ENCODE measurements at regions not wholly inside any gene's neighbourhood (a gene's known extent, or its start where the extent isn't known, plus 50 kb on each side); places are given as distances from the start of the nearest gene placed in this dataset.
"Not testable (repeated sequence)": the region's sequence is repeated elsewhere in the genome, so short reads cannot be mapped to it uniquely, and the experiment has no call there.

DNA sequence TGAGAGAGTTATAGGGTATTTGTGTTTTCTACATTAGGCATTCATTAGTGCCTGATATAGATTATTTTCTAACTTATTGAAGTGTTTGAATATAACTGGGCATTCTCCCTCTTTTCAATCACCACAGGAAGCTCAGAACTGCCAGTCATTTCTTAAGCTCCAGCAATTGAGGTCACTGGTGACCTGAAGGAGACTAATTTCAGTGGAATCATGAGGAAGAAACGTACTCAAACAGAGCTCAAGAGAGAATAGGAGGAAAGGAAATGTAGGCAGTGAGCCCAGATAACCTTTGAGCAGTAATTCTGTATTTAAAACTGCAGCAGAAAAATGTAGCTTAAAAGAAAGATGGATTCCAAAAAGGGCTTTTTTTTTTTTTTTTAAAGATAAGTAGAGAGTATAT is 1035.5 kb downstream of the SOCS6 start:
- Histone ChIP-seq H3K4me3 (ENCODE audit: control insufficient read depth in 1 of 7, extremely low read depth in 1 of 7, insufficient read depth in 4 of 7, low read depth in 2 of 7, low read length in 6 of 7) (no peak overlapping the region), H3K9me3 (ENCODE audit: control extremely low read depth in 1 of 5, control insufficient read depth in 4 of 5, insufficient read depth in 2 of 5, low read depth in 1 of 5, low read length in 4 of 5) (no peaks in the 10 kb centered on the region), H3K4me1 (ENCODE audit: control extremely low read depth in 1 of 4, control insufficient read depth in 4 of 4, insufficient read depth in 4 of 4, low read length in 3 of 4) (no peaks in the 10 kb centered on the region), H3K36me3 (ENCODE audit: control insufficient read depth in 4 of 4, insufficient read depth in 4 of 4, low read length in 3 of 4) (no peaks in the 10 kb centered on the region), H3K27me3 (replicated peaks in 2 of 5; ENCODE audit: control insufficient read depth in 4 of 5, insufficient read depth in 5 of 5, low read length in 4 of 5) (no peaks in the 10 kb centered on the region), H3K27ac (ENCODE audit: insufficient read depth in 1 of 2, low read depth in 1 of 2, low read length in 2 of 2, poor library complexity in 1 of 2, severe bottlenecking in 2 of 2) (no peak overlapping the region)
- POLR2A ChIA-PET: no interaction called here
- no peak for DNase-seq
- 67% methylated on average over 1 of the region's 1 CpG for WGBS (ENCODE audit: insufficient coverage)
- CTCF ChIA-PET: no interaction called here

- Histone ChIP-seq H3K36me3 (ENCODE audit: control insufficient read depth in 4 of 4, insufficient read depth in 4 of 4, low read length in 3 of 4) (no peaks in the 10 kb centered on the region), H3K27me3 (replicated peaks in 2 of 5; ENCODE audit: control insufficient read depth in 4 of 5, insufficient read depth in 5 of 5, low read length in 4 of 5) (no peaks in the 10 kb centered on the region), H3K27ac (ENCODE audit: insufficient read depth in 1 of 2, low read depth in 1 of 2, low read length in 2 of 2, poor library complexity in 1 of 2, severe bottlenecking in 2 of 2) (no peak overlapping the region), H3K4me1 (ENCODE audit: control extremely low read depth in 1 of 4, control insufficient read depth in 4 of 4, insufficient read depth in 4 of 4, low read length in 3 of 4) (no peaks in the 10 kb centered on the region), H3K4me3 (ENCODE audit: control insufficient read depth in 1 of 7, extremely low read depth in 1 of 7, insufficient read depth in 4 of 7, low read depth in 2 of 7, low read length in 6 of 7) (no peak overlapping the region), H3K9me3 (ENCODE audit: control extremely low read depth in 1 of 5, control insufficient read depth in 4 of 5, insufficient read depth in 2 of 5, low read depth in 1 of 5, low read length in 4 of 5) (no peaks in the 10 kb centered on the region)
- DNase-seq: no peak
- no CpG with 5 or more reads among the region's 3 CpGs for WGBS (ENCODE audit: insufficient coverage)
- CTCF ChIA-PET: no interaction called here
- POLR2A ChIA-PET: no interaction called here
These were observed 1033.4 kb downstream of the SOCS6 start for GRCh38 chr18:71322201-71322600.

GRCh38 chr18:71321319-71321718 is 1032.5 kb downstream of the SOCS6 start:
- Histone ChIP-seq H3K27me3 (replicated peaks in 2 of 5; ENCODE audit: control insufficient read depth in 4 of 5, insufficient read depth in 5 of 5, low read length in 4 of 5) (no peaks in the 10 kb centered on the region), H3K36me3 (ENCODE audit: control insufficient read depth in 4 of 4, insufficient read depth in 4 of 4, low read length in 3 of 4) (no peaks in the 10 kb centered on the region), H3K27ac (ENCODE audit: insufficient read depth in 1 of 2, low read depth in 1 of 2, low read length in 2 of 2, poor library complexity in 1 of 2, severe bottlenecking in 2 of 2) (no peak overlapping the region), H3K9me3 (ENCODE audit: control extremely low read depth in 1 of 5, control insufficient read depth in 4 of 5, insufficient read depth in 2 of 5, low read depth in 1 of 5, low read length in 4 of 5) (no peaks in the 10 kb centered on the region), H3K4me1 (ENCODE audit: control extremely low read depth in 1 of 4, control insufficient read depth in 4 of 4, insufficient read depth in 4 of 4, low read length in 3 of 4) (no peaks in the 10 kb centered on the region), H3K4me3 (ENCODE audit: control insufficient read depth in 1 of 7, extremely low read depth in 1 of 7, insufficient read depth in 4 of 7, low read depth in 2 of 7, low read length in 6 of 7) (no peak overlapping the region)
- CTCF ChIA-PET: no interaction called here
- POLR2A ChIA-PET: interaction anchor here (0.6 kb wide), 1 partner anchor 1006 kb away, joined by 3 read pairs; no protein-coding TSS in a partner anchor
- DNase-seq: no peak
- 100% methylated on average over 2 of the region's 3 CpGs for WGBS (ENCODE audit: insufficient coverage)

DNA sequence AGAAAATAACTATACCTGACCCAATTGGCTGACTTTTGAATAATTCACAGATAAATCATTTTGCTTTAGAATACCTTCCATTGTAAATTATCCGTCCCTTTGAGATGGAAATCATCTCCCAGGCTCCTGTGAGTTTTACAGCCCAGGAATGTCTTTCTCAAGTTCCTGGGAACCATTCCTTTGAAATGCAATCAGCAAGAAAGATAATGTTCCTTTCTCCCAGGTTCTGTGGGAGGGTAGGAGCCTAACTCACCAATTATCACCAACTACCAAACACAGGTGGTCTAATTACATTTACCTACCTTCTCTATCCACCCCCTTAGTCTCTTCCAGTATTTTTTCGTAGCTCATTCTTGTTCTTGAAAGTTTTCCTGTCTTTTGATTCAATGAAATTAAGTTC is 1016.0 kb downstream of the SOCS6 start:
- Histone ChIP-seq H3K27ac (ENCODE audit: insufficient read depth in 1 of 2, low read depth in 1 of 2, low read length in 2 of 2, poor library complexity in 1 of 2, severe bottlenecking in 2 of 2) (no peak overlapping the region), H3K27me3 (replicated peaks in 2 of 5; ENCODE audit: control insufficient read depth in 4 of 5, insufficient read depth in 5 of 5, low read length in 4 of 5) (no peaks in the 10 kb centered on the region), H3K9me3 (ENCODE audit: control extremely low read depth in 1 of 5, control insufficient read depth in 4 of 5, insufficient read depth in 2 of 5, low read depth in 1 of 5, low read length in 4 of 5) (no peaks in the 10 kb centered on the region), H3K36me3 (ENCODE audit: control insufficient read depth in 4 of 4, insufficient read depth in 4 of 4, low read length in 3 of 4) (no peaks in the 10 kb centered on the region), H3K4me1 (ENCODE audit: control extremely low read depth in 1 of 4, control insufficient read depth in 4 of 4, insufficient read depth in 4 of 4, low read length in 3 of 4) (no peaks in the 10 kb centered on the region), H3K4me3 (ENCODE audit: control insufficient read depth in 1 of 7, extremely low read depth in 1 of 7, insufficient read depth in 4 of 7, low read depth in 2 of 7, low read length in 6 of 7) (no peak overlapping the region)
- POLR2A ChIA-PET: no interaction called here
- CTCF ChIA-PET: no interaction called here
- 25% methylated on average over 2 of the region's 2 CpGs for WGBS (ENCODE audit: insufficient coverage)
- no peak for DNase-seq

GRCh38 chr18:71303743-71304142 is 1014.9 kb downstream of the SOCS6 start:
- H3K4me1 ChIP-seq (ENCODE audit: control extremely low read depth in 1 of 4, control insufficient read depth in 4 of 4, insufficient read depth in 4 of 4, low read length in 3 of 4); H3K4me3 ChIP-seq (ENCODE audit: control insufficient read depth in 1 of 7, extremely low read depth in 1 of 7, insufficient read depth in 4 of 7, low read depth in 2 of 7, low read length in 6 of 7); DNase-seq; H3K27me3 ChIP-seq (replicated peaks in 2 of 5; ENCODE audit: control insufficient read depth in 4 of 5, insufficient read depth in 5 of 5, low read length in 4 of 5); POLR2A ChIA-PET; H3K9me3 ChIP-seq (ENCODE audit: control extremely low read depth in 1 of 5, control insufficient read depth in 4 of 5, insufficient read depth in 2 of 5, low read depth in 1 of 5, low read length in 4 of 5); CTCF ChIA-PET; H3K27ac ChIP-seq (ENCODE audit: insufficient read depth in 1 of 2, low read depth in 1 of 2, low read length in 2 of 2, poor library complexity in 1 of 2, severe bottlenecking in 2 of 2); H3K36me3 ChIP-seq (ENCODE audit: control insufficient read depth in 4 of 4, insufficient read depth in 4 of 4, low read length in 3 of 4): not testable (repeated sequence)
- WGBS (ENCODE audit: insufficient coverage): 49% methylated on average over 2 of the region's 3 CpGs

DNA sequence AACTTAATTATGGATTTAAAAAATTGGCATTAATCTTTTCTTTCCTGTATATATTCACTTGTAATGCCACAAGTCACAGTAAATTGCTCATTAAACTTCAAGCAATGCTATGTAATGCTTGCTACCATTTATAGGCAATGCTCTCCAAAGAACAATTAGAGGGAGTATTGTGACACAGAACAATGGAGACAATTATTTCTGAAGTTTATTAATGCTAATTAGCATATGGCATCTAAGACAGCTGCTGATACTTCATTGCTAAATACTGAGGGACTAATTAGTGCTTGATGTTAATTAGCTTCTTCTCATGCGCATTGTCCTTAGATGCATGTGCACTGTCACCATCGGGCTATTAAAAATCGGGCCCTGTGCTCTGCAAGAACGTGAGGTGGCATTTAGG is 1012.8 kb downstream of the SOCS6 start:
- no peaks in the 10 kb centered on the region for H3K27me3 ChIP-seq (replicated peaks in 2 of 5; ENCODE audit: control insufficient read depth in 4 of 5, insufficient read depth in 5 of 5, low read length in 4 of 5)
- DNase-seq: no peak
- no peaks in the 10 kb centered on the region for H3K4me1 ChIP-seq (ENCODE audit: control extremely low read depth in 1 of 4, control insufficient read depth in 4 of 4, insufficient read depth in 4 of 4, low read length in 3 of 4)
- no peaks in the 10 kb centered on the region for H3K36me3 ChIP-seq (ENCODE audit: control insufficient read depth in 4 of 4, insufficient read depth in 4 of 4, low read length in 3 of 4)
- POLR2A ChIA-PET: no interaction called here
- H3K9me3 ChIP-seq (ENCODE audit: control extremely low read depth in 1 of 5, control insufficient read depth in 4 of 5, insufficient read depth in 2 of 5, low read depth in 1 of 5, low read length in 4 of 5): no peaks in the 10 kb centered on the region
- H3K4me3 ChIP-seq (ENCODE audit: control insufficient read depth in 1 of 7, extremely low read depth in 1 of 7, insufficient read depth in 4 of 7, low read depth in 2 of 7, low read length in 6 of 7): no peak overlapping the region
- 95% methylated on average over 4 of the region's 4 CpGs for WGBS (ENCODE audit: insufficient coverage)
- CTCF ChIA-PET: no interaction called here
- no peak overlapping the region for H3K27ac ChIP-seq (ENCODE audit: insufficient read depth in 1 of 2, low read depth in 1 of 2, low read length in 2 of 2, poor library complexity in 1 of 2, severe bottlenecking in 2 of 2)

DNA sequence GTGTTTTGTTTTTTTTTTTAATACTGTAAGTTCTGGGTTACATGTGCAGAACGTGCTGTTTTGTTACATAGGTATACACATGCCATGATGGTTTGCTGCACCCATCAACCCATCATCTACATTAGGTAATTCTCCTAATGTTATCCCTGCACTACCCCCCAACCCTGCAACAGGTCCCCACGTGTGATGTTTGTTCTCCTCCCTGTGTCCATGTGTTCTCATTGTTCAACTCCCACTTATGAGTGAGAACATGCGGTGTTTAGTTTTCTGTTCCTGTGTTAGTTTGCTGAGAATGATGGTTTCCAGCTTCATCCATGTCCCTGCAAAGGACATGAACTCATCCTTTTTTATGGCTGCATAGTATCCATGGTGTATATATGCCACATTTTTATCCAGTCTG is 1005.4 kb downstream of the SOCS6 start:
- POLR2A ChIA-PET; H3K9me3 ChIP-seq (ENCODE audit: control extremely low read depth in 1 of 5, control insufficient read depth in 4 of 5, insufficient read depth in 2 of 5, low read depth in 1 of 5, low read length in 4 of 5); H3K4me3 ChIP-seq (ENCODE audit: control insufficient read depth in 1 of 7, extremely low read depth in 1 of 7, insufficient read depth in 4 of 7, low read depth in 2 of 7, low read length in 6 of 7); H3K4me1 ChIP-seq (ENCODE audit: control extremely low read depth in 1 of 4, control insufficient read depth in 4 of 4, insufficient read depth in 4 of 4, low read length in 3 of 4); DNase-seq; H3K27me3 ChIP-seq (replicated peaks in 2 of 5; ENCODE audit: control insufficient read depth in 4 of 5, insufficient read depth in 5 of 5, low read length in 4 of 5); CTCF ChIA-PET; H3K36me3 ChIP-seq (ENCODE audit: control insufficient read depth in 4 of 4, insufficient read depth in 4 of 4, low read length in 3 of 4); H3K27ac ChIP-seq (ENCODE audit: insufficient read depth in 1 of 2, low read depth in 1 of 2, low read length in 2 of 2, poor library complexity in 1 of 2, severe bottlenecking in 2 of 2): not testable (repeated sequence)
- WGBS (ENCODE audit: insufficient coverage): no CpG with 5 or more reads among the region's 3 CpGs

DNA sequence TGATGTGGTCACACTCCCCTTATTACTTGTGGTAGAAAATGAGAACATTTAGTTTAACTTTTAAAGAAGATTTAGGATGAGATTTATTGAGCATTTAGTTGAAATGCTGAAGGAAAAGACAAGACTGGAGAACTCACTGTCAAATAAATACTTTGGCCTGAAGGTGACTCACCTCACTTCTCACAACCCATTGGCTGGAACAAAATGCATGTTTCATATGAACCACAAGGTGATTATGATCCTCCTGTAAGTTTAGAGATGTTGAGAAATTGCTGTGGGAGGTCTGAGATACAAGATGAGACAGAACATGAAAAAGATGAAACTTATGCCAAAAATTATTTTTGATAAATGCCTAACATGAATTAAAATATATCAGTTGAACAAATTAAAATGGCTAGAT is 1004.5 kb downstream of the SOCS6 start:
- POLR2A ChIA-PET: no interaction called here
- Histone ChIP-seq H3K27me3 (replicated peaks in 2 of 5; ENCODE audit: control insufficient read depth in 4 of 5, insufficient read depth in 5 of 5, low read length in 4 of 5) (no peaks in the 10 kb centered on the region), H3K27ac (ENCODE audit: insufficient read depth in 1 of 2, low read depth in 1 of 2, low read length in 2 of 2, poor library complexity in 1 of 2, severe bottlenecking in 2 of 2) (no peak overlapping the region), H3K9me3 (ENCODE audit: control extremely low read depth in 1 of 5, control insufficient read depth in 4 of 5, insufficient read depth in 2 of 5, low read depth in 1 of 5, low read length in 4 of 5) (no peaks in the 10 kb centered on the region), H3K4me3 (ENCODE audit: control insufficient read depth in 1 of 7, extremely low read depth in 1 of 7, insufficient read depth in 4 of 7, low read depth in 2 of 7, low read length in 6 of 7) (no peak overlapping the region), H3K36me3 (ENCODE audit: control insufficient read depth in 4 of 4, insufficient read depth in 4 of 4, low read length in 3 of 4) (no peaks in the 10 kb centered on the region), H3K4me1 (ENCODE audit: control extremely low read depth in 1 of 4, control insufficient read depth in 4 of 4, insufficient read depth in 4 of 4, low read length in 3 of 4) (no peaks in the 10 kb centered on the region)
- CTCF ChIA-PET: no interaction called here
- DNase-seq: no peak
